HG03095 (cell line): ENCODE measurements at regions not wholly inside any gene's neighbourhood (a gene's known extent, or its start where the extent isn't known, plus 50 kb on each side); places are given as distances from the start of the nearest gene placed in this dataset.

Experiments used
- ATAC-seq: cut with Tn5 transposase; IDR thresholded peaks from one replicate; pipeline ENCODE4 v1.9.1; 2021; ENCODE audit warnings: moderate library complexity; ENCODE audit not compliant: unreplicated experiment

DNA sequence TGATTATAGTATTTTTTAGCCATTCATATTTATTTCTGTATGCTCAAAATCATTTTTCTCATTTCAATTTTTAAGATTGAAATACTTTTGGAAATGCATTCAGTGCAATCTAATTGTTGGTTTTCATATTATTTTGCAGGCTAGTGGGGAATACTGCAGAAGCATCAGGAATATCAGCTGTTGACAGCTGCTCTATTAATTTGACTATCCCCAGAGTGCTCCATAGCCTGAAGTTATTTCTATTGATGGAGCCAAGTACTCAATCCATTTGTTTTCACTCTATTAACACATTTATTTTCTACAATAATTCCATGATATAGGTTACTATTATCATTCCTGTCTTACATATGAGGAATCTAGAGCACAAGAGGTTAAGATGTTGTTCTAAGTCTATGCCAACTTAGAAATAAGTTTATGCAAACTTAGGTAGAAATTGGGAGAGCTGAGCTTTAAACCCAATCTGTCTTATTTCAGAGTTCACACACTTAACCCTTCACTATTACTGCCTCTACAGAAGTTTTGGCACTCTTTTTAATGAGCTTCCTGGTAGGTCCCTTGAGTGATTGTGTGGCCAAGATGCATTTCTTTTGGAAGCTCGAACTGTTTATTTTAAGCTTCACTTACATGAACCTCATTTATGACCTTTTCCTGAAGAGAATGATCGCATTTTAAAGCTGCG, 65.6 kb upstream of the PCDH18 start:
- no peak for ATAC-seq

GRCh38 chr4:137587796-137588195, 55.5 kb upstream of the PCDH18 start:
- ATAC-seq: no peak

DNA sequence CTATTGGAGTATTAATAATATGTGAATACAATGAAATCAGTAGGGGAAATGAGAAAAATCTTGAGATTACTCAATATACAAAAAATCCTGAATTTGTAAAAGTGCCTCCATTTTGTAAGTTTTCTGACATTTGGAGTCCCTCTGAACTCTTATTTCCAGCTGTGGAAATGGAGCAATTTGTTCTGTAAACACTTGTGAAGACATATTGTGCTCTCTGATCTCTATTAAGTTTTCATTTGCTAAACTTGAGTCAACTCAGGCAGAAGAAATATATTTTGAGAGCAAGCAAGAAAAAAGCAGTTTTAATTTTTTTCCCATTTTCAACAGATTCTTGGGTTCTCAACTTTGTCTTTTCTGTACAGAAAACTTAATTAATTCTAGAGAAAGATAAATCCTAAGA, 51.4 kb upstream of the PCDH18 start:
- no peak for ATAC-seq
